Gastrocnemius medialis (tissue), 4 donors: ENCODE measurements at regions not wholly inside any gene's neighbourhood (a gene's known extent, or its start where the extent isn't known, plus 50 kb on each side); places are given as distances from the start of the nearest gene placed in this dataset.

Experiments
- ATAC-seq, 2 donors: fragments of 150-250 bp; one replicate each; pipeline ENCODE4 v1.9.1; 2016
- DNase-seq, 2 donors: peaks; one replicate each; pipeline ENCODE4 v3.0.0-alpha.2; 2019
- H3K27ac ChIP-seq, 4 donors: fragments of 200-600 bp; sonication (generic); 1 replicate in 1 of 4; 2 replicates in 3 of 4; pipeline ENCODE4 v1.5.1; 2016 to 2018; ENCODE audit warnings: mild to moderate bottlenecking in 2 of 4, moderate library complexity in 1 of 4
- H3K27me3 ChIP-seq, 3 donors: fragments of 200-600 bp; sonication (generic) in 2 of 3; 1 replicate in 1 of 3; 2 replicates in 2 of 3; pipeline versions ENCODE4 v1.5.1 to v1.6.0; 2016 to 2019; ENCODE audit warnings: mild to moderate bottlenecking in 1 of 3, moderate library complexity in 1 of 3
- H3K36me3 ChIP-seq, 2 donors: fragments of 200-600 bp; sonication (generic) in 1 of 2; one replicate each; pipeline ENCODE4 v1.5.1; 2017 to 2018
- H3K4me1 ChIP-seq, 2 donors: fragments of 200-600 bp; sonication (generic) in 1 of 2; one replicate each; pipeline ENCODE4 v1.5.1; 2016 to 2017; ENCODE audit warnings: mild to moderate bottlenecking in 2 of 2
- H3K4me3 ChIP-seq, 4 donors: fragments of 200-600 bp; sonication (generic) in 3 of 4; 1 replicate in 1 of 4; 2 replicates in 3 of 4; pipeline ENCODE4 v1.5.1; 2016 to 2019; ENCODE audit warnings: mild to moderate bottlenecking in 2 of 4
- H3K9me3 ChIP-seq, 3 donors: fragments of 200-600 bp; sonication (generic) in 2 of 3; 1 replicate in 1 of 3; 2 replicates in 2 of 3; pipeline ENCODE4 v1.5.1; 2016 to 2019
- POLR2A ChIP-seq, 2 donors: fragments of 450-650 bp; IDR thresholded peaks; one replicate each; pipeline ENCODE4 v1.6.1; 2017; ENCODE audit warnings: antibody characterized with exemption in 2 of 2, mild to moderate bottlenecking in 2 of 2, moderate library complexity in 2 of 2
- in situ Hi-C, 4 donors: fragments of 200-750 bp; cut with MboI; loops; one replicate each; pipeline versions ENCODE4 v1.15.0 to v1.8.0; 2017; ENCODE audit warnings: low sequenced_read_pairs in 4 of 4
- intact Hi-C: fragments of 100-400 bp; cut with DNase I; formaldehyde crosslinking; loops from one replicate; pipeline ENCODE4 v1.15.1; 2023; ENCODE audit warnings: low total_unique reads
- TF ChIP-seq, protein P1 (sequence below), 5 experiments: fragments of 450-650 bp in 3 of 5; fragments of 200-600 bp in 2 of 5; sonication (generic) in 2 of 5; IDR thresholded peaks in 4 of 5; conservative IDR thresholded peaks in 1 of 5; 1 replicate in 4 of 5; 2 replicates in 1 of 5; pipeline ENCODE4 v1.5.1; 2016 to 2019; ENCODE audit warnings: antibody characterized with exemption in 5 of 5, mild to moderate bottlenecking in 3 of 5, moderate library complexity in 3 of 5

DNA sequence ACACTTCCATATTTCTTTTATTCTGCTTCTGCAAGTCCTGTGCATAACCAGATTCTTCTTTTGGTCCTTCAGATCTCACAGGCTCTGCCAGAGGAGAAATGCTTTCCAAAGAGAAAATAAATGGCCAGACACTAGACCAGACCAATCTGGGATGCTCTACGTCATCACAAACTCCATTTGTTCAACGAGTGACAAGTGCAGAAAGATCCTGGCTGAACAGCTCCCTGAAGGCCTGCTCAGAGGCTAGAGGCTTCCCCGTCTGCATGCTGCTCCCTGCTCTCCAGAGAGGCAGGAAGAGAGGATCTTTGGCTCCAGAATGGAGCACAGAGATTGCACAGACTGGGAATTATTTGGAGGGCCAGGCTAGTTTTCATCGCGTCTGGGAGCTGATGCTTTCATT lies 232.7 kb downstream of the MAF start:
- intact Hi-C loops (no loop called here), in situ Hi-C loops (loop anchor here in 1 of 4 donors (10.0 kb wide), 1 partner anchor 227 kb away; no protein-coding TSS in a partner anchor)
- Histone ChIP-seq H3K27ac (peak overlapping the region in 1 of 4 donors; percentile 78), H3K4me1 (peaks cover 14 to 15% of the 10 kb centered on the region in 2 donors), H3K27me3 (no peaks in the 10 kb centered on the region), H3K9me3 (no peaks in the 10 kb centered on the region), H3K4me3 (no peak overlapping the region), H3K36me3 (no peaks in the 10 kb centered on the region)
- ATAC-seq = no peak
- TF ChIP-seq, protein P1, sequence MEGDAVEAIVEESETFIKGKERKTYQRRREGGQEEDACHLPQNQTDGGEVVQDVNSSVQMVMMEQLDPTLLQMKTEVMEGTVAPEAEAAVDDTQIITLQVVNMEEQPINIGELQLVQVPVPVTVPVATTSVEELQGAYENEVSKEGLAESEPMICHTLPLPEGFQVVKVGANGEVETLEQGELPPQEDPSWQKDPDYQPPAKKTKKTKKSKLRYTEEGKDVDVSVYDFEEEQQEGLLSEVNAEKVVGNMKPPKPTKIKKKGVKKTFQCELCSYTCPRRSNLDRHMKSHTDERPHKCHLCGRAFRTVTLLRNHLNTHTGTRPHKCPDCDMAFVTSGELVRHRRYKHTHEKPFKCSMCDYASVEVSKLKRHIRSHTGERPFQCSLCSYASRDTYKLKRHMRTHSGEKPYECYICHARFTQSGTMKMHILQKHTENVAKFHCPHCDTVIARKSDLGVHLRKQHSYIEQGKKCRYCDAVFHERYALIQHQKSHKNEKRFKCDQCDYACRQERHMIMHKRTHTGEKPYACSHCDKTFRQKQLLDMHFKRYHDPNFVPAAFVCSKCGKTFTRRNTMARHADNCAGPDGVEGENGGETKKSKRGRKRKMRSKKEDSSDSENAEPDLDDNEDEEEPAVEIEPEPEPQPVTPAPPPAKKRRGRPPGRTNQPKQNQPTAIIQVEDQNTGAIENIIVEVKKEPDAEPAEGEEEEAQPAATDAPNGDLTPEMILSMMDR (IDR thresholded peaks at IDR 0.05 in 4 of 5, conservative IDR thresholded peaks at IDR 0.05 in 1 of 5) = no peak
- TF ChIP-seq POLR2A (IDR thresholded peaks at IDR 0.05) = no peak
- DNase-seq = no peak

DNA sequence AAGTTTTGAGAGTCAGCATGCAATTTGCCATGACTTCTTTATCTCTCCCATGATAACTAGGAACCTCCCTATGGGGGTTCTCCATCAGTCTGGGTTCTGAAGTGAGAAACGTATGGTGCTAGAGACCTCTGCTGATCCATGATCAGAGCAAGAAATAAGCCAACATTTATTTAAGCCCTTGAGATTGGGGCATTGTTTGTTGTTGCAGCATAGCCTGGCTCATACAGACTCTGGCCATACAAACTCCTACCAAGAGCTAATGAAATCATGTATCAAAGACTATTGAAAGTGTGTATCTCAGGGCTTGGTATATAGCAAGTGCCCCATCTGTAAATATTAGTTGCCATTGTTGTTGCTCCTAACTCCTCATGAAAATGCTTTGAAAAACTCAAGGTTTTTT lies 233.9 kb downstream of the MAF start:
- no peaks in the 10 kb centered on the region for H3K9me3 ChIP-seq
- in situ Hi-C loops = loop anchor here in 1 of 4 donors (10.0 kb wide), 1 partner anchor 228 kb away; no protein-coding TSS in a partner anchor
- TF ChIP-seq, protein P1 (IDR thresholded peaks at IDR 0.05 in 4 of 5, conservative IDR thresholded peaks at IDR 0.05 in 1 of 5) = no peak
- TF ChIP-seq POLR2A (IDR thresholded peaks at IDR 0.05) = no peak

DNA sequence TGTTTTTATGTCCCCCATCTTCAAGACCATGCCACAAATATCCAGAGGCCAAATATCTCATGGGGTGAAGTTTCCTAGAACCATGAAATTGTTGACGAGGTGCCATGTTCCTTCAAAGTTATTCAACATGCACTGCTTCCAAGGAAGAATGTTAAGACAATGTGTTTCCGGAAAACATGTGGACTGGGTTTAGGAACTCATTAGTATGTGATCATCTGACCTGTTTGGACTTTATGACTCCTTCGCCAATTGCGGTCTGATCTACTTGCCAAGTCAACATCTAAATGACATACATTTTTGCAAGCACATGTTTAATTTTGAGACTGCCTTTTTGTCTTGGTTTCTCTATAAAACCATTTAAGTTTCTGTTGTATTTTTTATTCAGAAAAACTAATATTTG lies 234.8 kb downstream of the MAF start:
- intact Hi-C loops = no loop called here
- ATAC-seq = no peak

More for the DNA sequence above, 233.9 kb downstream of the MAF start:
- intact Hi-C loops = no loop called here
- Histone ChIP-seq H3K36me3 (no peaks in the 10 kb centered on the region), H3K4me1 (peaks cover 26% of the 10 kb centered on the region in 2 donors), H3K4me3 (no peak overlapping the region), H3K27me3 (no peaks in the 10 kb centered on the region), H3K27ac (no peak overlapping the region)
- DNase-seq (no peak), ATAC-seq (no peak)

DNA sequence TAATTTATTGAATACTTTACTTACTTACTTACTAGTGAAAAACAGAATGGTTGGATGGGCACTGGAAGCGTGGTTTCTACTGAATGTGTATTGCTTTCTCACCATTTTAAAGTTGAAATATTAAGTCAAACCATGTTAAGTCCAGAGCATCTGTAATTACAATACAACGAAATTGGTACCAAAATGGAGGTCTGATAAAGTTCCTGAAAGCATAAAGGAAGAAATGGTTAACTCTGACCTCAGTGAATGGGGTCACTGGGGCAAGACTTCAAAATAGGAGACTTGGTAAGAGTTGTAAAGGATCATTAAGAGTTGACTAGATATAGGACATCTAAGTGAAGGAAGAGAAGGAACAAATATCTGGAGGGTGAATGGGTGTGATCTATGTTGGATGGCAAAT lies 237.1 kb downstream of the MAF start:
- no peaks in the 10 kb centered on the region for H3K36me3 ChIP-seq
- no peak for ATAC-seq
- in situ Hi-C loops (loop anchor here in 1 of 4 donors (10.0 kb wide), 1 partner anchor 231 kb away; no protein-coding TSS in a partner anchor), intact Hi-C loops (loop anchor here (2.0 to 5.0 kb wide), 2 partner anchors 74 to 237 kb away; partner anchors contain the start of gene MAF)
- no peak for TF ChIP-seq POLR2A (IDR thresholded peaks at IDR 0.05)
- TF ChIP-seq, protein P1 (IDR thresholded peaks at IDR 0.05 in 4 of 5, conservative IDR thresholded peaks at IDR 0.05 in 1 of 5) = no peak
- H3K4me1 ChIP-seq = peaks cover 26 to 28% of the 10 kb centered on the region in 2 donors
- DNase-seq = no peak
- H3K4me3 ChIP-seq = no peak overlapping the region
- no peak overlapping the region for H3K27ac ChIP-seq
- H3K9me3 ChIP-seq = no peaks in the 10 kb centered on the region
- H3K27me3 ChIP-seq = no peaks in the 10 kb centered on the region

More for the DNA sequence above, 234.8 kb downstream of the MAF start:
- no peak for DNase-seq
- Histone ChIP-seq H3K9me3 (no peaks in the 10 kb centered on the region), H3K27me3 (no peaks in the 10 kb centered on the region), H3K36me3 (no peaks in the 10 kb centered on the region), H3K4me3 (no peak overlapping the region), H3K27ac (no peak overlapping the region), H3K4me1 (peaks cover 29 to 34% of the 10 kb centered on the region in 2 donors)
- in situ Hi-C loops = loop anchor here in 1 of 4 donors (10.0 kb wide), 1 partner anchor 229 kb away; no protein-coding TSS in a partner anchor
- TF ChIP-seq, protein P1 (IDR thresholded peaks at IDR 0.05 in 4 of 5, conservative IDR thresholded peaks at IDR 0.05 in 1 of 5) = no peak
- no peak for TF ChIP-seq POLR2A (IDR thresholded peaks at IDR 0.05)
